GM12892 (cell line): ENCODE measurements at regions not wholly inside any gene's neighbourhood (a gene's known extent, or its start where the extent isn't known, plus 50 kb on each side); places are given as distances from the start of the nearest gene placed in this dataset.

Source experiments
- POLR2A ChIP-seq: IDR thresholded peaks from 2 replicates; pipeline ENCODE4 v1.6.1; 2011; ENCODE audit warnings: low read depth, low read length, control low read depth
- POLR2AphosphoS5 ChIP-seq: IDR thresholded peaks from 2 replicates; pipeline ENCODE4 v1.6.1; 2011; ENCODE audit warnings: low read depth, low read length, control low read depth

DNA sequence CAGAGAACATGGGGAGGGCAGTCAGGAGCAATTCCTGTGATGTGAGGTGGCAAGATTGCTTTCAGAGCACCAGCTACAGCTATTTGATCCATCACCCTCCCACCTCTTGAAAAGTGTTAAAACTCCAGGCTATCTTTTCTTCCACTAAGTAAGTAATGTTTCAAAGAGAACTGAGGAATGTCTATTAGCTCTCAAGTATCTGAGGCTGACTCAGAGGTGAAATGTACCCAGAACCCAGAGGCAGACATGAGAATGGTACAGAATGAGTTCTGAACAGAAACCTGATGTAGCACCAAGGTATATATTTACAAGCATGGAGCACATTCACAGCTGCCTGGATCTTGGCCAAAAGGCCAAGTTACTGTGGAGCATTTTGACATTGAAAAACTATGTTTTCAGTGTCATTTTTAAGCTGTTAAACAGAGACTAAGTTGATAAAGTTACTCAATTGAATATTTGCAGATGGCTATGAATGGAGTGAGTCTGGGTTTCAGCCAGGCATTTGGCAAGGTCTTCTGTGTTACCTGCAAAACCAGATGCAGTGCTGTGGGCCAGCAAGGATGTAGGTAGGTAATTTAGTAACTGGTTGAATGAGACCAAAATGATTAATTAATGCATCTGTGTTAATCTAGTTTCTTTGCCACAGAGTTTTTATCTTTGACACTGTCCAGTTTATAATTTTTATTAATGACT lies 227.7 kb upstream of the CD96 start:
- TF ChIP-seq POLR2AphosphoS5 = no peak
- TF ChIP-seq POLR2A = no peak
